AG10803 (cell line): ENCODE measurements at regions not wholly inside any gene's neighbourhood (a gene's known extent, or its start where the extent isn't known, plus 50 kb on each side); places are given as distances from the start of the nearest gene placed in this dataset.

Source experiments
- DNase-seq: peaks from one replicate; pipeline ENCODE4 v3.0.0; 2010; ENCODE audit warnings: low read depth
- H3K4me3 ChIP-seq: 2 replicates; pipeline ENCODE4 v1.5.1; 2011; ENCODE audit warnings: mild to moderate bottlenecking, low read length, control low read depth
- CTCF ChIP-seq: conservative IDR thresholded peaks from 2 replicates; pipeline ENCODE4 v1.5.1; 2011; ENCODE audit warnings: mild to moderate bottlenecking, low read length, control low read depth, inconsistent platforms

GRCh38 chr13:65470781-65471180 is 1759.4 kb downstream of the PCDH9 start:
- no peak overlapping the region for H3K4me3 ChIP-seq
- peak; percentile 2 for DNase-seq
- TF ChIP-seq CTCF: no peak

DNA sequence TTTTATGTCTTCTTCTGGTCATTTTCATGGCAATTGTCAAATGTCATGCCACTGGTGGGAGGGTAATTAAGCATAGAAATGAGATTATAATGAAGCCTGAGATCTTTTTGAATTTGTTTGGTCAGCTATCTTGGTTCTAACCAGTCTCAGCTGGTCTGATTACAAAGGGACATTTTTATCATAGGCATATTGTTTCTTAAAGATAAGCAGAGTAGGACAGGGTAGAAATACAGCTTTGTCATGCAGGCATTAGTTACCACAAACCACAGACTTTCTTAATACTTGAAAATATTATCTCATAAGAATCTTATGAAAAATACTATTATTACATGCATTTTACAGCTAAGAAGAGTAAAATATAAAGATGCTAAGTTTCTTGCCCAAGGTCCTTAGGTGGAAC is 1761.5 kb downstream of the PCDH9 start:
- H3K4me3 ChIP-seq: no peak overlapping the region
- no peak for DNase-seq

DNA sequence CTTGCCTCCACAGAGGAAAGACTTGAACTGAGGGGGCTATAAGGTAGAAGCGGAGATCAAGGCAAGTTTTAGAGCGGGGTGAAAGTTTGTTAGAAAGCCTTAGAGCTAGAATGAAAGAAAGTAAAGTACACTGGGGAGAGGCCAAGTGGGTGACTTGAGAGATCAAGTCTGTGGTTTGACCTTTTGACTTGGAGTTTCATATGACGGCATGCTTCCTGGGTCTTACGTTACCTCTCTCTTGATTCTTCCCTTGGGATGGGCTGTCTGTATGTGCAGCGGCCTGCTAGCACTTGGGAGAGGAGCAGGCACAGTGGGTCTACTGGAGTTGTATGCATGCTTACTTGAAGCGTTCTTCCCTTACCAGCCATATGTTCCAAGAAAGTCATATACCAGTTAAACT is 1768.5 kb downstream of the PCDH9 start:
- no peak overlapping the region for H3K4me3 ChIP-seq
- DNase-seq: no peak
- TF ChIP-seq CTCF: no peak

More for the DNA sequence above, 1761.5 kb downstream of the PCDH9 start:
- TF ChIP-seq CTCF: no peak

DNA sequence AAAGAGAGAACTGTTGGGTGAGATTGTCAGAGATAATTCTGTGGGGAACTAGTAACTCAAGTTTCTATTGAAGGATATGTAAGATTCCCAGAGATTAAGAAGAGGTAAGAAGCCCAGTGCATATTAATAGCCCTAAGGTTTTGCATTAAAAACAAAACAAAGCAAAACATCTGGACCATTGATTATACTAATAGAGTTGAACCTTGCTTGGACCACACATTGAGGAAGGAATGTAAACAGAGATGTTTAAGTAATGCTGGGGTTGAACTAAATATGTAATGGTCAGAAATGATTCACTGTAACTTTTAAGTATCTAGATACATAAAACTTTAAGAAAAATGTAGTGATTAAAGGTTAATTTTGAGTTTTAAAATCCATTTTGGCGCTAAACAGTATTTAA is 1770.0 kb downstream of the PCDH9 start:
- no peak for TF ChIP-seq CTCF
- H3K4me3 ChIP-seq: no peak overlapping the region
- DNase-seq: peak; percentile 1

GRCh38 chr13:65456150-65456912 is 1773.8 kb downstream of the PCDH9 start:
- H3K4me3 ChIP-seq: no peak overlapping the region
- TF ChIP-seq CTCF: no peak
- no peak for DNase-seq

- TF ChIP-seq CTCF: no peak
- DNase-seq: no peak
- no peak overlapping the region for H3K4me3 ChIP-seq
These were observed 1775.7 kb downstream of the PCDH9 start for GRCh38 chr13:65454403-65454802.

GRCh38 chr13:65453982-65454381 is 1776.2 kb downstream of the PCDH9 start:
- TF ChIP-seq CTCF: no peak
- H3K4me3 ChIP-seq: no peak overlapping the region
- DNase-seq: no peak
